ENCODE measurements at regions not wholly inside any gene's neighbourhood (a gene's known extent, or its start where the extent isn't known, plus 50 kb on each side); places are given as distances from the start of the nearest gene placed in this dataset.
"Not testable (repeated sequence)": the region's sequence is repeated elsewhere in the genome, so short reads cannot be mapped to it uniquely, and the experiment has no call there.

DNA sequence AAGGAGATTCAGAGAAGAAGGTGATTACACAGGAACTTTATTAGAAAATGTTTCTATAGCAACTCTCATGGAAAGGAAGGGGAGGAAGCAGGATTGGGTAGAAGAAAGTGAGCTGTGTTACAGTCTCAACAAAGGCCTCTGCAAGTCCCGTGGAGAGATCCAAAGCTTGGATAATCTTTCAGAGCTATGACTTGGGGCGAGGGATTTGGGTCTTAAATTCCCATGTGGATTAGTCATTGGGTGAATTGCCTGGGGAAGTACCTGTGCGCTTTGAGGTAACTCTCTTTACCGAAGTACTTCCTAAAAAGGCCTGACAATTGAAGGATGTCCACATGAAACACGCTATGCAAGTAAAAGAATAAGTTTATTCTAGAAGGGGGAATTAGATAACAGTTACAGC, 133.8 kb upstream of the ANKRD50 start:
- ATAC-seq (ENCODE audit: low read depth) (no peak), DNase-seq (no peak)
- no peak for TF ChIP-seq CTCF (IDR thresholded peaks at IDR 0.05)
- Mint-ChIP-seq H3K4me1 (no peaks in the 10 kb centered on the region), H3K9me3 (peaks cover 9% of the 10 kb centered on the region), H3K4me3 (no peak overlapping the region), H3K27ac (no peak overlapping the region), H3K27me3 (no peaks in the 10 kb centered on the region), H3K36me3 (ENCODE audit: low read depth) (no peaks in the 10 kb centered on the region)
- ChIA-PET POLR2A (no interaction called here), CTCF (no interaction called here)
- intact Hi-C loops (cut with micrococcal nuclease): no loop called here

DNA sequence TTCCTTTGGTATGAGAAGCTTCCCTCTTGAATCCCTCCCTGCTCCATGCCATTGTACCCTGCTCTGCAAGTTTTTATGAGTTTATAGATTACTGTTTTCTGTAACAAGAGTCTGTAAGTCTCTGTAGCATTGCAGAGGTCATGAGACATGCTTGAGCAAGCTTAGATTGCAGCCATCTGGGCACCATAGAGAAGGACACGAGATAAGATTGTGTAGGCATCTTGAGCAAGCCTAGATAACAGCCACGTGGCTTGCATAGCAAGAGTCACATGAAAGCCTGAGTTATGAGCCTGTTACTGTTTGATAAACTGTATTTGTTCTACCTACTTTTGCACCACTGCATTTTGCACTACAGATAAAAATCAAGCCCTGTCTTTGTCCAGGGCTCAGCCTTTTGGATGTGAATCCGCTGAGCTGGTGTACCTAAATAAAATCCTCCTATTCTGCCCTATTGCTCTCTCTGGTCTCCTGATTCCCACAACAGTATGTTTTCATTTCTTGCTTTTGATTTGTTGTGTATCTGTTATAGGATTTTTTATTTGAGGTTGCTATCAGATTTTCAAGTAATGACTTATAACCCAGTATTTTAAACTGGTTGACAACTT, 127.4 kb upstream of the ANKRD50 start:
- no peaks in the 10 kb centered on the region for H3K27me3 Mint-ChIP-seq
- TF ChIP-seq CTCF (IDR thresholded peaks at IDR 0.05): no peak
- POLR2A ChIA-PET: no interaction called here

GRCh38 chr4:124833831-124834505, 121.4 kb upstream of the ANKRD50 start:
- Mint-ChIP-seq H3K4me1 (no peaks in the 10 kb centered on the region), H3K27ac (no peak overlapping the region), H3K4me3 (no peak overlapping the region), H3K9me3 (peaks cover 2% of the 10 kb centered on the region), H3K36me3 (ENCODE audit: low read depth) (no peaks in the 10 kb centered on the region), H3K27me3 (no peaks in the 10 kb centered on the region)
- intact Hi-C loops (cut with micrococcal nuclease): no loop called here
- ChIA-PET CTCF (no interaction called here), POLR2A (no interaction called here)
- no peak for ATAC-seq (ENCODE audit: low read depth)
- no peak for DNase-seq
- TF ChIP-seq CTCF (IDR thresholded peaks at IDR 0.05): no peak

More for the DNA sequence above, 127.4 kb upstream of the ANKRD50 start:
- Mint-ChIP-seq H3K27ac (no peak overlapping the region), H3K4me3 (no peak overlapping the region), H3K9me3 (peaks cover 17% of the 10 kb centered on the region), H3K4me1 (no peaks in the 10 kb centered on the region), H3K36me3 (ENCODE audit: low read depth) (no peaks in the 10 kb centered on the region)
- DNase-seq: no peak
- CTCF ChIA-PET: no interaction called here
- ATAC-seq (ENCODE audit: low read depth): no peak
- intact Hi-C loops (cut with micrococcal nuclease): no loop called here

GRCh38 chr4:124828382-124828781, 115.8 kb upstream of the ANKRD50 start:
- H3K27ac Mint-ChIP-seq: no peak overlapping the region
- ChIA-PET POLR2A (no interaction called here), CTCF (no interaction called here)
- intact Hi-C loops (cut with micrococcal nuclease): no loop called here
- peaks cover 2% of the 10 kb centered on the region for H3K9me3 Mint-ChIP-seq
- DNase-seq (no peak), ATAC-seq (ENCODE audit: low read depth) (no peak)
- TF ChIP-seq CTCF (IDR thresholded peaks at IDR 0.05): no peak
- no peaks in the 10 kb centered on the region for H3K4me1 Mint-ChIP-seq
- H3K36me3 Mint-ChIP-seq (ENCODE audit: low read depth): no peaks in the 10 kb centered on the region
- no peak overlapping the region for H3K4me3 Mint-ChIP-seq
- no peaks in the 10 kb centered on the region for H3K27me3 Mint-ChIP-seq

DNA sequence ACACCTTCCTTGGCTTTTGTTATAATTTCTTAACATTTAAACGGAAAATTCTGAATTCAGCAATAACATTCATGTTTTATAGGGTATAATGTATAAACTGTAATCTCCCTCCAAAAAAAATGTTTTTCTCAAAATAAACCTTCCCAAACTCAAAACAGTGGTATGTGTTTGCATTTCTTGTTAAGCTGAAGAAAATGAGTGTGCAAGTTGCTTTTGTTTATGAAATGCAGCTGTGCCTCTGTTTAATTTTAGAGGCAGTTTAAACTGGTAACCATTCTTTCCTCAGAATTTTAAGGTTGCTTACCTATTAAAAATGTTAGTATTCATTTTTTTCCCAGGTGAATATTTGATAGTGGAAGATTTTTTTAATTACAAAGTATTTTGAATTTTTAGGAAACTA, 105.0 kb upstream of the ANKRD50 start:
- intact Hi-C loops (cut with micrococcal nuclease): no loop called here

DNA sequence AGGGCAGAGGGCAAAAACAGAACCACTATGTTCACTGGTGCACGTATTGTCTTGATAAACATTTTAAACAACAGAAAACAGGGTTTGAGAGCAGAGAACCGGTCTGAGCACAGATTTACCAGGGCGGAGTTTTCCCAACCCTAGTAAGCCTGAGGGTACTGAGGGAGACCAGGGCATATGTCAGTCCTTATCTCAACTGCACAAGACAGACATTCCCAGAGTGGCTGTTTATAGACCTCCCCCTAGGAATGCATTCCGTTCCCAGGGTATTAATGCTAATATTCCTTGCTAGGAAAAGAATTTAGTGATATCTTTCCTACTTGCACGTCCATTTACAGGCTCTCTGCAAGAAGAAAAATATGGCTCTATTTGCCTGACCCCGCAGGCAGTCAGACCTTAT, 99.7 kb upstream of the ANKRD50 start:
- not testable (repeated sequence) for ATAC-seq (ENCODE audit: low read depth); H3K27ac Mint-ChIP-seq; H3K36me3 Mint-ChIP-seq (ENCODE audit: low read depth)

More for the DNA sequence above, 105.0 kb upstream of the ANKRD50 start:
- H3K36me3 Mint-ChIP-seq (ENCODE audit: low read depth): no peaks in the 10 kb centered on the region
- no peak overlapping the region for H3K4me3 Mint-ChIP-seq
- TF ChIP-seq CTCF (IDR thresholded peaks at IDR 0.05): no peak
- no peak for ATAC-seq (ENCODE audit: low read depth)
- no peak overlapping the region for H3K27ac Mint-ChIP-seq
- peaks cover 7% of the 10 kb centered on the region for H3K9me3 Mint-ChIP-seq
- H3K27me3 Mint-ChIP-seq: no peaks in the 10 kb centered on the region
- CTCF ChIA-PET: no interaction called here
- no peak for DNase-seq
- no peaks in the 10 kb centered on the region for H3K4me1 Mint-ChIP-seq
- POLR2A ChIA-PET: no interaction called here

More for the DNA sequence above, 99.7 kb upstream of the ANKRD50 start:
- peaks cover 13% of the 10 kb centered on the region for H3K9me3 Mint-ChIP-seq
- intact Hi-C loops (cut with micrococcal nuclease); CTCF ChIA-PET; H3K4me1 Mint-ChIP-seq; H3K27me3 Mint-ChIP-seq; DNase-seq; POLR2A ChIA-PET; H3K4me3 Mint-ChIP-seq: not testable (repeated sequence)

Measured in activated B cell treated with CpG ODN at 0.5 μM for 24 hours (primary cell).